ENCODE measurements at regions not wholly inside any gene's neighbourhood (a gene's known extent, or its start where the extent isn't known, plus 50 kb on each side); places are given as distances from the start of the nearest gene placed in this dataset.

- peak in 1 of 2 experiments; percentile 7 for DNase-seq
These were observed 190.7 kb upstream of the FBXL4 start for GRCh38 chr6:99138445-99138844.

GRCh38 chr6:99137314-99137713 is 189.6 kb upstream of the FBXL4 start:
- DNase-seq: no peak

- no peak for DNase-seq
These were observed 188.7 kb upstream of the FBXL4 start for GRCh38 chr6:99136488-99136887.

GRCh38 chr6:99132026-99132635 is 184.4 kb upstream of the FBXL4 start:
- DNase-seq: no peak

- no peak for DNase-seq
These were observed 183.4 kb upstream of the FBXL4 start for GRCh38 chr6:99130897-99131873.

- no peak for DNase-seq
These were observed 182.1 kb upstream of the FBXL4 start for GRCh38 chr6:99129835-99130234.

GRCh38 chr6:99121748-99122147 is 174.0 kb upstream of the FBXL4 start:
- no peak for DNase-seq

GRCh38 chr6:99120641-99121040 is 172.9 kb upstream of the FBXL4 start:
- no peak for DNase-seq

- peak; percentile 64 to 84 for DNase-seq
These were observed 171.6 kb upstream of the FBXL4 start for GRCh38 chr6:99119109-99120031.

- DNase-seq: peak in 1 of 2 experiments; percentile 43
These were observed 167.1 kb upstream of the FBXL4 start for GRCh38 chr6:99114769-99115406.

GRCh38 chr6:99111590-99111989 is 163.8 kb upstream of the FBXL4 start:
- DNase-seq: no peak

- DNase-seq: peak in 1 of 2 experiments; percentile 40
These were observed 162.3 kb upstream of the FBXL4 start for GRCh38 chr6:99110029-99110428.

GRCh38 chr6:99104218-99104617 is 156.5 kb upstream of the FBXL4 start:
- peak; percentile 60 to 69 for DNase-seq

GRCh38 chr6:99099243-99099642 is 151.5 kb upstream of the FBXL4 start:
- no peak for DNase-seq

GRCh38 chr6:99096170-99096569 is 148.4 kb upstream of the FBXL4 start:
- no peak for DNase-seq

GRCh38 chr6:99093456-99094190 is 145.9 kb upstream of the FBXL4 start:
- peak in 1 of 2 experiments; percentile 46 for DNase-seq

GRCh38 chr6:99092461-99092860 is 144.7 kb upstream of the FBXL4 start:
- no peak for DNase-seq

- no peak for DNase-seq
These were observed 144.2 kb upstream of the FBXL4 start for GRCh38 chr6:99091985-99092384.

GRCh38 chr6:99080191-99080590 is 132.4 kb upstream of the FBXL4 start:
- no peak for DNase-seq

GRCh38 chr6:99079058-99079457 is 131.3 kb upstream of the FBXL4 start:
- DNase-seq: no peak

GRCh38 chr6:99073223-99073622 is 125.5 kb upstream of the FBXL4 start:
- no peak for DNase-seq

- DNase-seq: no peak
These were observed 118.3 kb upstream of the FBXL4 start for GRCh38 chr6:99066044-99066443.

Measured in NCI-H526 (cell line).